ENCODE measurements at regions not wholly inside any gene's neighbourhood (a gene's known extent, or its start where the extent isn't known, plus 50 kb on each side); places are given as distances from the start of the nearest gene placed in this dataset.

DNA sequence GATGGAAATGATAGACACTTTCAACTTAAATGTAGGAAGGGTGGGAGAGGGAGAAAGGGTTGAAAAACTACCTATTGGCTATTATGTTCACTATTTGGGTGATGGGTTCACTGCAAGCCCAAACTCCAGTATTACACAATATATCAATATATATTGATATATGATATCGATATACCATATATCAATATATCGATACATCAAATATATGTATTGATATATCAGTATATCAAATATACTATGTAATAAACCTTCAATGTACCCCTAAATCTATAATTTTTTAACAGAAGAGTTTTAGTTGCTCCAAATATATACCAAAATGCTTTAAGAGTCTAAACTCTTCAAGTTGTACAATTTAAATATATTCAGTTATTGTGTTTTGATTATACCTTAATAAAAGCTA lies 302.0 kb upstream of the RGMB start:
- H3K4me1 Mint-ChIP-seq (ENCODE audit: low read depth, unreplicated experiment), result peaks cover 9% of the 10 kb centered on the region
- H3K4me3 Mint-ChIP-seq (ENCODE audit: unreplicated experiment), result no peak overlapping the region
- POLR2A ChIA-PET, result no interaction called here
- Histone ChIP-seq H3K9me3 (no peaks in the 10 kb centered on the region), H3K4me1 (no peaks in the 10 kb centered on the region), H3K27me3 (replicated peaks; ENCODE audit: control insufficient read depth, insufficient read depth, low read length) (no peaks in the 10 kb centered on the region), H3K36me3 (ENCODE audit: control insufficient read depth, insufficient read depth, low read length) (no peaks in the 10 kb centered on the region), H3K4me3 (ENCODE audit: low read depth, low read length) (no peak overlapping the region)
- intact Hi-C loops (cut with micrococcal nuclease; ENCODE audit: unreplicated experiment), result no loop called here
- H3K27me3 Mint-ChIP-seq (ENCODE audit: insufficient read depth, unreplicated experiment), result peaks cover 6% of the 10 kb centered on the region
- no peaks in the 10 kb centered on the region for H3K36me3 Mint-ChIP-seq (ENCODE audit: insufficient read depth, unreplicated experiment)
- BruUV-seq (replicated peaks), result no TSS peak
- peaks cover 9% of the 10 kb centered on the region for H3K9me3 Mint-ChIP-seq (ENCODE audit: unreplicated experiment)
- DNase-seq, result no peak
- TF ChIP-seq, protein P1, sequence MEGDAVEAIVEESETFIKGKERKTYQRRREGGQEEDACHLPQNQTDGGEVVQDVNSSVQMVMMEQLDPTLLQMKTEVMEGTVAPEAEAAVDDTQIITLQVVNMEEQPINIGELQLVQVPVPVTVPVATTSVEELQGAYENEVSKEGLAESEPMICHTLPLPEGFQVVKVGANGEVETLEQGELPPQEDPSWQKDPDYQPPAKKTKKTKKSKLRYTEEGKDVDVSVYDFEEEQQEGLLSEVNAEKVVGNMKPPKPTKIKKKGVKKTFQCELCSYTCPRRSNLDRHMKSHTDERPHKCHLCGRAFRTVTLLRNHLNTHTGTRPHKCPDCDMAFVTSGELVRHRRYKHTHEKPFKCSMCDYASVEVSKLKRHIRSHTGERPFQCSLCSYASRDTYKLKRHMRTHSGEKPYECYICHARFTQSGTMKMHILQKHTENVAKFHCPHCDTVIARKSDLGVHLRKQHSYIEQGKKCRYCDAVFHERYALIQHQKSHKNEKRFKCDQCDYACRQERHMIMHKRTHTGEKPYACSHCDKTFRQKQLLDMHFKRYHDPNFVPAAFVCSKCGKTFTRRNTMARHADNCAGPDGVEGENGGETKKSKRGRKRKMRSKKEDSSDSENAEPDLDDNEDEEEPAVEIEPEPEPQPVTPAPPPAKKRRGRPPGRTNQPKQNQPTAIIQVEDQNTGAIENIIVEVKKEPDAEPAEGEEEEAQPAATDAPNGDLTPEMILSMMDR (IDR thresholded peaks at IDR 0.05; ENCODE audit: insufficient read depth in 1 of 2, low read depth in 1 of 2, low read length in 1 of 2, severe bottlenecking in 1 of 2, unreplicated experiment in 1 of 2), result no peak
- H3K27ac Mint-ChIP-seq (ENCODE audit: unreplicated experiment), result no peak overlapping the region
- CTCF ChIA-PET, result no interaction called here

DNA sequence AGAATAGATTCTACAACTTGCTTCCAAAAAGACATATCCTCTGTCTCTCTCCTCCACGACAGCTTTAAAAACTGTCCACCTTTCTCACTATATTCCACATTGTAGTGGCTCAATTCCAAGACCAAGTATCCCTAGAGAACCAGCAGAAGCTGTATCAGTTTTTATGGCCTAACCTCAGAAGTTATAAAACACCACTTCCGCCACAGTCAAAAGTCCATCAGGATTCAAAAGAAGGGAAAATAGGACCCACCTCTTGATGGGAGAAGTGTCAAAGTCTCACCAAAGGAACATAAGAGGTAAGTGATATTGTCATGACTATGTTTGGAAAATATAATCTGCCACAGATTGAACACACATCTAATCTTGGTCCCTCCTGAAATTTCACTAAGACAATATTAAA lies 299.2 kb upstream of the RGMB start:
- Histone ChIP-seq H3K4me1 (no peaks in the 10 kb centered on the region), H3K36me3 (ENCODE audit: control insufficient read depth, insufficient read depth, low read length) (no peaks in the 10 kb centered on the region), H3K27me3 (replicated peaks; ENCODE audit: control insufficient read depth, insufficient read depth, low read length) (no peaks in the 10 kb centered on the region), H3K9me3 (no peaks in the 10 kb centered on the region), H3K4me3 (ENCODE audit: low read depth, low read length) (no peak overlapping the region)
- Mint-ChIP-seq H3K9me3 (ENCODE audit: unreplicated experiment) (peaks cover 9% of the 10 kb centered on the region), H3K27me3 (ENCODE audit: insufficient read depth, unreplicated experiment) (peaks cover 2% of the 10 kb centered on the region), H3K27ac (ENCODE audit: unreplicated experiment) (no peak overlapping the region), H3K4me1 (ENCODE audit: low read depth, unreplicated experiment) (peaks cover 9% of the 10 kb centered on the region), H3K36me3 (ENCODE audit: insufficient read depth, unreplicated experiment) (no peaks in the 10 kb centered on the region), H3K4me3 (ENCODE audit: unreplicated experiment) (no peak overlapping the region)
- DNase-seq, result no peak
- TF ChIP-seq, protein P1 (IDR thresholded peaks at IDR 0.05; ENCODE audit: insufficient read depth in 1 of 2, low read depth in 1 of 2, low read length in 1 of 2, severe bottlenecking in 1 of 2, unreplicated experiment in 1 of 2), result no peak
- POLR2A ChIA-PET, result no interaction called here
- BruUV-seq (replicated peaks), result no TSS peak
- CTCF ChIA-PET, result interaction anchor here (0.6 kb wide), 1 partner anchor 16 kb away, joined by 4 read pairs; no protein-coding TSS in a partner anchor
- intact Hi-C loops (cut with micrococcal nuclease; ENCODE audit: unreplicated experiment), result no loop called here

DNA sequence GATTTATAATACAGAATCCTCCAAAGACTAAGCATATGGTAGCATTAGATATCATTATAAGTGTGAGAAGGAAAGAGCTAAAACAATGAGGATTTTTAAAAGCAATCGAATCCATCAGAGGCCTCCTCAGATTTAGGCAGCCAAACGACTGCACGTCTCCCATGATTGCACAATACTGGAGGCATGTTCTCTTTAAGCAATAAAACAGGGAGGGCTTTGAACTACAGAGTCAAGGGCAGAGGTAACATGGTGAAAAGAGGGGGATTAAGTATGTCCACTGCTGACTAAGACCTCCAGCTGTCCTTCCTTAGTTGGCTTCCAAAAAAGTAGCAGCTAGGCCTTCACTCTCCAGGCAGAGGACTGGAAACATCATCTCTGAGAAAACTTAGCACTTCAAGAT lies 298.7 kb upstream of the RGMB start:
- ChIA-PET CTCF (interaction anchor here (0.6 kb wide), 1 partner anchor 16 kb away, joined by 4 read pairs; no protein-coding TSS in a partner anchor), POLR2A (no interaction called here)
- Mint-ChIP-seq H3K9me3 (ENCODE audit: unreplicated experiment) (peaks cover 9% of the 10 kb centered on the region), H3K4me3 (ENCODE audit: unreplicated experiment) (no peak overlapping the region), H3K4me1 (ENCODE audit: low read depth, unreplicated experiment) (peaks cover 9% of the 10 kb centered on the region), H3K27me3 (ENCODE audit: insufficient read depth, unreplicated experiment) (peaks cover 2% of the 10 kb centered on the region), H3K27ac (ENCODE audit: unreplicated experiment) (no peak overlapping the region), H3K36me3 (ENCODE audit: insufficient read depth, unreplicated experiment) (no peaks in the 10 kb centered on the region)
- Histone ChIP-seq H3K4me3 (ENCODE audit: low read depth, low read length) (no peak overlapping the region), H3K27me3 (replicated peaks; ENCODE audit: control insufficient read depth, insufficient read depth, low read length) (no peaks in the 10 kb centered on the region), H3K4me1 (no peaks in the 10 kb centered on the region), H3K9me3 (no peaks in the 10 kb centered on the region), H3K36me3 (ENCODE audit: control insufficient read depth, insufficient read depth, low read length) (no peaks in the 10 kb centered on the region)
- intact Hi-C loops (cut with micrococcal nuclease; ENCODE audit: unreplicated experiment), result no loop called here
- no TSS peak for BruUV-seq (replicated peaks)
- TF ChIP-seq, protein P1 (IDR thresholded peaks at IDR 0.05; ENCODE audit: insufficient read depth in 1 of 2, low read depth in 1 of 2, low read length in 1 of 2, severe bottlenecking in 1 of 2, unreplicated experiment in 1 of 2), result no peak
- no peak for DNase-seq
